Esophagus squamous epithelium (tissue), 5 donors: ENCODE measurements at regions not wholly inside any gene's neighbourhood (a gene's known extent, or its start where the extent isn't known, plus 50 kb on each side); places are given as distances from the start of the nearest gene placed in this dataset.

Experiments
- DNase-seq: peaks from one replicate; lab custom pipeline; 2025; lab: John Stamatoyannopoulos, UW
- H3K27ac ChIP-seq, 4 donors: fragments of 200-600 bp; sonication (generic); one replicate each; pipeline ENCODE4 v1.5.1; 2016 to 2019; ENCODE audit warnings: mild to moderate bottlenecking in 1 of 4
- H3K27me3 ChIP-seq, 4 donors: fragments of 200-600 bp; sonication (generic); 1 replicate in 3 of 4; 2 replicates in 1 of 4; pipeline versions ENCODE4 v1.5.1 to v1.6.0; 2017 to 2021; ENCODE audit warnings: antibody characterized with exemption in 1 of 4
- H3K36me3 ChIP-seq, 3 donors: fragments of 200-600 bp; sonication (generic); one replicate each; pipeline ENCODE4 v1.5.1; 2016 to 2019
- H3K4me1 ChIP-seq, 3 donors: fragments of 200-600 bp; sonication (generic); one replicate each; pipeline ENCODE4 v1.5.1; 2017 to 2019
- H3K4me3 ChIP-seq, 4 donors: fragments of 200-600 bp; sonication (generic); 1 replicate in 3 of 4; 2 replicates in 1 of 4; pipeline ENCODE4 v1.5.1; 2016 to 2019; ENCODE audit warnings: mild to moderate bottlenecking in 2 of 4, moderate library complexity in 1 of 4
- H3K9me3 ChIP-seq, 3 donors: fragments of 200-600 bp; sonication (generic); one replicate each; pipeline ENCODE4 v1.5.1; 2016 to 2019
- CTCF ChIP-seq, 6 experiments: fragments of 450-650 bp in 4 of 6; fragments of 200-600 bp in 2 of 6; sonication (generic) in 2 of 6; IDR thresholded peaks; one replicate each; pipeline ENCODE4 v1.5.1; 2016 to 2019; ENCODE audit warnings: antibody characterized with exemption in 6 of 6, mild to moderate bottlenecking in 4 of 6, moderate library complexity in 4 of 6
- POLR2A ChIP-seq, 4 donors: fragments of 450-650 bp; IDR thresholded peaks; one replicate each; pipeline ENCODE4 v1.6.1; 2017; ENCODE audit warnings: antibody characterized with exemption in 4 of 4, mild to moderate bottlenecking in 4 of 4, moderate library complexity in 3 of 4
- WGBS, 2 donors: methylation state at CpG; one replicate each; pipeline ENCODE4 v1.1.5; 2018; 5-methylcytosine and 5-hydroxymethylcytosine counted together
- intact Hi-C: fragments of 100-400 bp; cut with DNase I; formaldehyde crosslinking; loops from one replicate; pipeline ENCODE4 v1.15.0; 2022
- donor health status: DM: yes; HTN: yes; CAD: no.

GRCh38 chr6:66638099-66638498, 931.1 kb upstream of the EYS start:
- H3K27me3 ChIP-seq: no peaks in the 10 kb centered on the region
- H3K4me1 ChIP-seq: no peaks in the 10 kb centered on the region
- H3K4me3 ChIP-seq: no peak overlapping the region
- TF ChIP-seq POLR2A (IDR thresholded peaks at IDR 0.05): no peak
- TF ChIP-seq CTCF (IDR thresholded peaks at IDR 0.05): no peak
- intact Hi-C loops: no loop called here
- whole genome bisulfite sequencing, 2 donors: 73 to 76% methylated on average over 5 of the region's 5 CpGs
- no peaks in the 10 kb centered on the region for H3K36me3 ChIP-seq
- no peaks in the 10 kb centered on the region for H3K9me3 ChIP-seq
- no peak overlapping the region for H3K27ac ChIP-seq
- no peak for DNase-seq

GRCh38 chr6:66628917-66629316, 921.9 kb upstream of the EYS start:
- intact Hi-C loops: no loop called here
- Histone ChIP-seq H3K9me3 (peaks cover 0 to 8% (median 0%) of the 10 kb centered on the region in 3 donors), H3K36me3 (no peaks in the 10 kb centered on the region), H3K4me3 (no peak overlapping the region), H3K4me1 (no peaks in the 10 kb centered on the region), H3K27ac (no peak overlapping the region), H3K27me3 (no peaks in the 10 kb centered on the region)
- no peak for DNase-seq
- TF ChIP-seq CTCF (IDR thresholded peaks at IDR 0.05): no peak
- no peak for TF ChIP-seq POLR2A (IDR thresholded peaks at IDR 0.05)

GRCh38 chr6:66623050-66623449, 916.0 kb upstream of the EYS start:
- no peak for DNase-seq
- TF ChIP-seq CTCF (IDR thresholded peaks at IDR 0.05): no peak
- TF ChIP-seq POLR2A (IDR thresholded peaks at IDR 0.05): no peak
- WGBS, 2 donors: 70 to 100% methylated on average over 1 of the region's 1 CpG
- Histone ChIP-seq H3K4me1 (no peaks in the 10 kb centered on the region), H3K36me3 (no peaks in the 10 kb centered on the region), H3K9me3 (no peaks in the 10 kb centered on the region), H3K27me3 (no peaks in the 10 kb centered on the region), H3K27ac (no peak overlapping the region), H3K4me3 (no peak overlapping the region)
- intact Hi-C loops: no loop called here

- Histone ChIP-seq H3K27me3 (no peaks in the 10 kb centered on the region), H3K36me3 (no peaks in the 10 kb centered on the region), H3K9me3 (peaks cover 0 to 4% (median 3%) of the 10 kb centered on the region in 3 donors), H3K4me1 (no peaks in the 10 kb centered on the region), H3K27ac (no peak overlapping the region), H3K4me3 (no peak overlapping the region)
- 33 to 40% methylated on average over 1 of the region's 1 CpG for WGBS, 2 donors
- intact Hi-C loops: no loop called here
- no peak for DNase-seq
- TF ChIP-seq POLR2A (IDR thresholded peaks at IDR 0.05) (no peak), CTCF (IDR thresholded peaks at IDR 0.05) (no peak)
These were observed 898.9 kb upstream of the EYS start for GRCh38 chr6:66605971-66606370.

- no peaks in the 10 kb centered on the region for H3K4me1 ChIP-seq
- no peaks in the 10 kb centered on the region for H3K27me3 ChIP-seq
- intact Hi-C loops: no loop called here
- H3K4me3 ChIP-seq: no peak overlapping the region
- H3K9me3 ChIP-seq: peaks cover 0 to 4% (median 3%) of the 10 kb centered on the region in 3 donors
- no peak for DNase-seq
- H3K36me3 ChIP-seq: no peaks in the 10 kb centered on the region
- no peak for TF ChIP-seq POLR2A (IDR thresholded peaks at IDR 0.05)
- TF ChIP-seq CTCF (IDR thresholded peaks at IDR 0.05): no peak
- H3K27ac ChIP-seq: no peak overlapping the region
These were observed 898.0 kb upstream of the EYS start for GRCh38 chr6:66605011-66605410.
